Nephron (organoid): ENCODE measurements at regions not wholly inside any gene's neighbourhood (a gene's known extent, or its start where the extent isn't known, plus 50 kb on each side); places are given as distances from the start of the nearest gene placed in this dataset.

Experiments
- H3K27ac Mint-ChIP-seq, 3 experiments: 2 replicates each; pipeline ENCODE4 v1.8.0; 2020; ENCODE audit warnings: mixed read lengths in 3 of 3, mild to moderate bottlenecking in 2 of 3, moderate library complexity in 1 of 3
- H3K27me3 Mint-ChIP-seq: 2 replicates; pipeline ENCODE4 v1.8.0; 2021; ENCODE audit warnings: low read depth, mild to moderate bottlenecking, moderate library complexity, mixed read lengths
- H3K36me3 Mint-ChIP-seq: 2 replicates; pipeline ENCODE4 v1.8.0; 2020; ENCODE audit warnings: low read depth, mixed read lengths
- H3K4me1 Mint-ChIP-seq: 2 replicates; pipeline ENCODE4 v1.8.0; 2020; ENCODE audit warnings: mixed read lengths
- H3K4me3 Mint-ChIP-seq, 3 experiments: 2 replicates each; pipeline ENCODE4 v1.8.0; 2020; ENCODE audit warnings: mild to moderate bottlenecking in 3 of 3, mixed read lengths in 3 of 3, moderate library complexity in 2 of 3
- H3K9me3 Mint-ChIP-seq: 2 replicates; pipeline ENCODE4 v1.8.0; 2020; ENCODE audit warnings: mixed read lengths
- TF ChIP-seq, protein P1 (sequence below), 3 experiments: fragments of 200-600 bp; sonication (generic); IDR thresholded peaks; one replicate each; pipeline ENCODE4 v1.5.0; 2021; ENCODE audit warnings: antibody characterized with exemption in 3 of 3; ENCODE audit not compliant: unreplicated experiment in 3 of 3

GRCh38 chr6:142679907-142680700, 264.9 kb downstream of the HIVEP2 start:
- no peaks in the 10 kb centered on the region for H3K9me3 Mint-ChIP-seq
- no peaks in the 10 kb centered on the region for H3K36me3 Mint-ChIP-seq
- H3K27ac Mint-ChIP-seq, result no peak overlapping the region
- no peak overlapping the region for H3K4me3 Mint-ChIP-seq
- TF ChIP-seq, protein P1, sequence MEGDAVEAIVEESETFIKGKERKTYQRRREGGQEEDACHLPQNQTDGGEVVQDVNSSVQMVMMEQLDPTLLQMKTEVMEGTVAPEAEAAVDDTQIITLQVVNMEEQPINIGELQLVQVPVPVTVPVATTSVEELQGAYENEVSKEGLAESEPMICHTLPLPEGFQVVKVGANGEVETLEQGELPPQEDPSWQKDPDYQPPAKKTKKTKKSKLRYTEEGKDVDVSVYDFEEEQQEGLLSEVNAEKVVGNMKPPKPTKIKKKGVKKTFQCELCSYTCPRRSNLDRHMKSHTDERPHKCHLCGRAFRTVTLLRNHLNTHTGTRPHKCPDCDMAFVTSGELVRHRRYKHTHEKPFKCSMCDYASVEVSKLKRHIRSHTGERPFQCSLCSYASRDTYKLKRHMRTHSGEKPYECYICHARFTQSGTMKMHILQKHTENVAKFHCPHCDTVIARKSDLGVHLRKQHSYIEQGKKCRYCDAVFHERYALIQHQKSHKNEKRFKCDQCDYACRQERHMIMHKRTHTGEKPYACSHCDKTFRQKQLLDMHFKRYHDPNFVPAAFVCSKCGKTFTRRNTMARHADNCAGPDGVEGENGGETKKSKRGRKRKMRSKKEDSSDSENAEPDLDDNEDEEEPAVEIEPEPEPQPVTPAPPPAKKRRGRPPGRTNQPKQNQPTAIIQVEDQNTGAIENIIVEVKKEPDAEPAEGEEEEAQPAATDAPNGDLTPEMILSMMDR (IDR thresholded peaks at IDR 0.05; ENCODE audit: unreplicated experiment in 3 of 3), result no peak
- H3K4me1 Mint-ChIP-seq, result peaks cover 25% of the 10 kb centered on the region
- H3K27me3 Mint-ChIP-seq, result peaks cover 10% of the 10 kb centered on the region

- H3K27ac Mint-ChIP-seq, result no peak overlapping the region
- TF ChIP-seq, protein P1 (IDR thresholded peaks at IDR 0.05; ENCODE audit: unreplicated experiment in 3 of 3), result no peak
- no peaks in the 10 kb centered on the region for H3K36me3 Mint-ChIP-seq
- H3K27me3 Mint-ChIP-seq, result peaks cover 6% of the 10 kb centered on the region
- H3K4me1 Mint-ChIP-seq, result peaks cover 21% of the 10 kb centered on the region
- no peak overlapping the region for H3K4me3 Mint-ChIP-seq
- H3K9me3 Mint-ChIP-seq, result no peaks in the 10 kb centered on the region
Measured at GRCh38 chr6:142681099-142681498, 263.9 kb downstream of the HIVEP2 start.

- Mint-ChIP-seq H3K9me3 (no peaks in the 10 kb centered on the region), H3K4me3 (no peak overlapping the region), H3K27me3 (peaks cover 6% of the 10 kb centered on the region), H3K36me3 (no peaks in the 10 kb centered on the region), H3K27ac (no peak overlapping the region), H3K4me1 (peaks cover 16% of the 10 kb centered on the region)
- TF ChIP-seq, protein P1 (IDR thresholded peaks at IDR 0.05; ENCODE audit: unreplicated experiment in 3 of 3), result no peak
Measured at GRCh38 chr6:142682985-142683384, 262.0 kb downstream of the HIVEP2 start.

GRCh38 chr6:142683714-142684141, 261.2 kb downstream of the HIVEP2 start:
- H3K4me3 Mint-ChIP-seq, result no peak overlapping the region
- peaks cover 9% of the 10 kb centered on the region for H3K4me1 Mint-ChIP-seq
- H3K36me3 Mint-ChIP-seq, result no peaks in the 10 kb centered on the region
- no peaks in the 10 kb centered on the region for H3K9me3 Mint-ChIP-seq
- TF ChIP-seq, protein P1 (IDR thresholded peaks at IDR 0.05; ENCODE audit: unreplicated experiment in 3 of 3), result no peak
- peaks cover 6% of the 10 kb centered on the region for H3K27me3 Mint-ChIP-seq
- no peak overlapping the region for H3K27ac Mint-ChIP-seq

- H3K36me3 Mint-ChIP-seq, result no peaks in the 10 kb centered on the region
- peaks cover 4% of the 10 kb centered on the region for H3K27me3 Mint-ChIP-seq
- no peak overlapping the region for H3K27ac Mint-ChIP-seq
- peaks cover 7% of the 10 kb centered on the region for H3K4me1 Mint-ChIP-seq
- H3K9me3 Mint-ChIP-seq, result no peaks in the 10 kb centered on the region
- TF ChIP-seq, protein P1 (IDR thresholded peaks at IDR 0.05; ENCODE audit: unreplicated experiment in 3 of 3), result no peak
- no peak overlapping the region for H3K4me3 Mint-ChIP-seq
Measured at GRCh38 chr6:142684371-142684770, 260.6 kb downstream of the HIVEP2 start.
